Fibroblast of skin of left biceps (primary cell): ENCODE measurements at regions not wholly inside any gene's neighbourhood (a gene's known extent, or its start where the extent isn't known, plus 50 kb on each side); places are given as distances from the start of the nearest gene placed in this dataset.
"Not testable (repeated sequence)": the region's sequence is repeated elsewhere in the genome, so short reads cannot be mapped to it uniquely, and the experiment has no call there.

Source experiments
- DNase-seq, 2 experiments: peaks; one replicate each; pipeline ENCODE4 v3.0.0-alpha.2; 2013; ENCODE audit warnings: low read depth in 2 of 2

GRCh38 chr1:120664376-120665249 lies 59.1 kb upstream of the NBPF26 start:
- not testable (repeated sequence) for DNase-seq

GRCh38 chr1:120665250-120665577 lies 58.5 kb upstream of the NBPF26 start:
- not testable (repeated sequence) for DNase-seq

GRCh38 chr1:120668187-120668586 lies 55.6 kb upstream of the NBPF26 start:
- not testable (repeated sequence) for DNase-seq
